ENCODE measurements at regions not wholly inside any gene's neighbourhood (a gene's known extent, or its start where the extent isn't known, plus 50 kb on each side); places are given as distances from the start of the nearest gene placed in this dataset.

GRCh38 chr4:33073811-33074210 lies 2353.6 kb downstream of the PCDH7 start:
- no peak overlapping the region for H4K8ac ChIP-seq (ENCODE audit: extremely low read depth, insufficient read depth, low read length)
- FAIRE-seq (no peak), DNase-seq (ENCODE audit: low read depth in 1 of 2, low spot score in 2 of 2) (no peak)
- no peak overlapping the region for H3K23ac ChIP-seq (ENCODE audit: insufficient read length)
- H4K5ac ChIP-seq (ENCODE audit: insufficient read length, low read depth, low read length), result no peak overlapping the region
- no peaks in the 10 kb centered on the region for H3K79me1 ChIP-seq (ENCODE audit: low read depth, low read length)
- H3K36me3 ChIP-seq (ENCODE audit: control insufficient read depth in 2 of 4, insufficient read depth in 4 of 4, low read length in 3 of 4), result no peaks in the 10 kb centered on the region
- CTCF ChIA-PET (ENCODE audit: partially characterized antibody), result interaction anchor here (1.4 to 1.5 kb wide), 2 partner anchors 13 to 14 kb away, joined by 4 to 6 read pairs; no protein-coding TSS in a partner anchor
- no peaks in the 10 kb centered on the region for H3K79me2 ChIP-seq (ENCODE audit: control insufficient read depth in 1 of 2, insufficient read depth in 2 of 2, low read length in 2 of 2)
- no peak overlapping the region for H3K9ac ChIP-seq (replicated peaks in 1 of 4; ENCODE audit: extremely low read depth in 1 of 4, low read depth in 3 of 4, low read length in 3 of 4)
- no peak overlapping the region for H2BK120ac ChIP-seq (replicated peaks; ENCODE audit: low read depth, low read length)
- no peak overlapping the region for H2BK12ac ChIP-seq (ENCODE audit: low read depth, low read length)
- no peak overlapping the region for H3K56ac ChIP-seq (replicated peaks; ENCODE audit: insufficient read length, low read depth, low read length)
- H3K27me3 ChIP-seq (replicated peaks in 1 of 4; ENCODE audit: control insufficient read depth in 3 of 4, extremely low read depth in 1 of 4, insufficient read depth in 3 of 4, low read length in 3 of 4), result no peaks in the 10 kb centered on the region
- H3K18ac ChIP-seq (ENCODE audit: extremely low read depth, low read length), result no peak overlapping the region
- no peak overlapping the region for H2BK20ac ChIP-seq (ENCODE audit: low read length)
- H2AFZ ChIP-seq (ENCODE audit: low read length), result no peak overlapping the region
- 0 out of 2 replicates have a peak, but pooled peaks have one; percentile 10 for TF ChIP-seq MAFK (IDR thresholded peaks at IDR 0.05; ENCODE audit: low read depth, low read length)
- peak; percentile 94 for TF ChIP-seq TEAD4 (IDR thresholded peaks at IDR 0.05; ENCODE audit: low read depth, low read length)
- TF ChIP-seq RNF2 (IDR thresholded peaks at IDR 0.05; ENCODE audit: borderline replicate concordance, low read depth, low read length, missing control alignments, poor library complexity, severe bottlenecking), result no peak
- TF ChIP-seq RAD21 (IDR thresholded peaks at IDR 0.05 in 1 of 2, conservative IDR thresholded peaks at IDR 0.05 in 1 of 2; ENCODE audit: low read depth in 2 of 2, low read length in 2 of 2), result no peak
- no peak for TF ChIP-seq HDAC2 (IDR thresholded peaks at IDR 0.05; ENCODE audit: borderline replicate concordance in 1 of 2, low read depth in 2 of 2, low read length in 2 of 2)
- H2AK5ac ChIP-seq (ENCODE audit: low read depth, low read length), result no peak overlapping the region
- no peak overlapping the region for H3K4me3 ChIP-seq (ENCODE audit: extremely low read depth in 1 of 4, insufficient read depth in 2 of 4, low read depth in 3 of 4, low read length in 4 of 4)
- POLR2A ChIA-PET (ENCODE audit: partially characterized antibody), result no interaction called here
- H3K4me1 ChIP-seq (replicated peaks in 1 of 4; ENCODE audit: control insufficient read depth in 3 of 4, insufficient read depth in 4 of 4, low read length in 3 of 4), result no peaks in the 10 kb centered on the region
- no peak overlapping the region for H3K4ac ChIP-seq (replicated peaks; ENCODE audit: insufficient read length, low read depth, low read length)
- 88% methylated on average over 1 of the region's 1 CpG; no CpG with 5 or more reads in 1 of the 2 experiments for WGBS, 2 experiments (ENCODE audit: extremely low coverage in 1 of 2, insufficient coverage in 1 of 2, insufficient read length in 1 of 2, insufficient replicate concordance in 2 of 2, low coverage in 1 of 2, low lambda C conversion rate in 2 of 2, missing lambda C conversion rate in 1 of 2)
- H4K20me1 ChIP-seq (replicated peaks in 1 of 2; ENCODE audit: control insufficient read depth in 1 of 2, insufficient read depth in 2 of 2, low read length in 2 of 2), result no peaks in the 10 kb centered on the region
- H3K23me2 ChIP-seq (ENCODE audit: low read depth, low read length), result no peaks in the 10 kb centered on the region
- no peak overlapping the region for H4K91ac ChIP-seq (replicated peaks; ENCODE audit: insufficient read length, low read length)
- no peak overlapping the region for H2BK15ac ChIP-seq (ENCODE audit: low read length)
- H3K27ac ChIP-seq (ENCODE audit: low read depth, low read length), result no peak overlapping the region
- H3K4me2 ChIP-seq (ENCODE audit: insufficient read depth in 1 of 2, low read depth in 2 of 2, low read length in 2 of 2), result no peak overlapping the region
- H2BK5ac ChIP-seq (ENCODE audit: low read depth, low read length), result no peak overlapping the region
- no peak overlapping the region for H3K14ac ChIP-seq (ENCODE audit: insufficient read length)
- no peaks in the 10 kb centered on the region for H3K9me3 ChIP-seq (ENCODE audit: insufficient read depth in 2 of 2, low read depth in 1 of 2, low read length in 1 of 2)
